ENCODE measurements at regions not wholly inside any gene's neighbourhood (a gene's known extent, or its start where the extent isn't known, plus 50 kb on each side); places are given as distances from the start of the nearest gene placed in this dataset.

- no peak for TF ChIP-seq CTCF (conservative IDR thresholded peaks at IDR 0.05 in 1 of 2, IDR thresholded peaks at IDR 0.05 in 1 of 2; ENCODE audit: low read depth in 1 of 2, low read length in 2 of 2)
- no peak for TF ChIP-seq EZH2 (IDR thresholded peaks at IDR 0.05; ENCODE audit: low read length, missing control alignments)
Measured at GRCh38 chr11:41578421-41579051, 119.1 kb upstream of the LRRC4C start.
